Body of pancreas (tissue), 4 donors: ENCODE measurements at regions not wholly inside any gene's neighbourhood (a gene's known extent, or its start where the extent isn't known, plus 50 kb on each side); places are given as distances from the start of the nearest gene placed in this dataset.

Experiments used
- CTCF ChIP-seq, 7 experiments: fragments of 450-650 bp in 4 of 7; fragments of 200-600 bp in 3 of 7; sonication (generic) in 3 of 7; IDR thresholded peaks; one replicate each; pipeline ENCODE4 v1.5.1; 2016 to 2019; ENCODE audit warnings: antibody characterized with exemption in 7 of 7
- POLR2A ChIP-seq, 3 donors: fragments of 450-650 bp; IDR thresholded peaks; one replicate each; pipeline ENCODE4 v1.6.1; 2016; ENCODE audit warnings: antibody characterized with exemption in 3 of 3, mild to moderate bottlenecking in 2 of 3

DNA sequence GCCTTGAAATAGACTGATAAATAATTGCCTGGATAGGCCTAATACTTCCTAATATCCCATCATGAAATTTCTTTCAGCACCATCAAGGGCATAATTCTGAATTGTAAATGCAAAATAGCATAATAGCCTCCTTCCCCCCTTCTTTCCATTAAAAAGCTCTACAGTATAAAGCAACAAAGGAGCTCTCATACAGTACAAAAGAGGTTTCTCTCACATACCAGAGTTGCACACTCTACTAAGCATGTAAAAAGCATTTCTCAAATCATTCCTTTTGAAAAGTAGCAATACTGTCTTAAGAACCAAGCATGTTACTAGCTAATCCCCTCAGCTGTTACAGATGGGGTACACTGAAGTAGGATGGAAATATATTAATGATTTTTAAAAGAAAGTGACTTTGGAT is 509.0 kb downstream of the KLHL13 start:
- no peak for TF ChIP-seq POLR2A (IDR thresholded peaks at IDR 0.05)
- no peak for TF ChIP-seq CTCF (IDR thresholded peaks at IDR 0.05)
